ENCODE measurements at regions not wholly inside any gene's neighbourhood (a gene's known extent, or its start where the extent isn't known, plus 50 kb on each side); places are given as distances from the start of the nearest gene placed in this dataset.

- H3K27me3 Mint-ChIP-seq, result peaks cover 39% of the 10 kb centered on the region
- H3K9me3 Mint-ChIP-seq, result peaks cover 21% of the 10 kb centered on the region in 2 donors
- H3K4me1 Mint-ChIP-seq, result no peaks in the 10 kb centered on the region
Observed at GRCh38 chr7:109898-110556, 82.3 kb upstream of the FAM20C start.

GRCh38 chr7:110557-111232, 81.7 kb upstream of the FAM20C start:
- peaks cover 21% of the 10 kb centered on the region in 2 donors for H3K9me3 Mint-ChIP-seq
- DNase-seq (no peak), ATAC-seq (no peak)
- no peaks in the 10 kb centered on the region for H3K4me1 Mint-ChIP-seq
- no peak overlapping the region for H3K27ac Mint-ChIP-seq
- no peak overlapping the region for H3K4me3 Mint-ChIP-seq
- H3K27me3 Mint-ChIP-seq, result peaks cover 45% of the 10 kb centered on the region

More at GRCh38 chr7:109898-110556, 82.3 kb upstream of the FAM20C start:
- Mint-ChIP-seq H3K4me3 (no peak overlapping the region), H3K27ac (no peak overlapping the region)
- DNase-seq (no peak), ATAC-seq (no peak)

- H3K9me3 Mint-ChIP-seq, result peaks cover 21% of the 10 kb centered on the region in 2 donors
- H3K27ac Mint-ChIP-seq, result no peak overlapping the region
- H3K4me3 Mint-ChIP-seq, result no peak overlapping the region
- ATAC-seq (no peak), DNase-seq (no peak)
- H3K27me3 Mint-ChIP-seq, result peaks cover 51% of the 10 kb centered on the region
- no peaks in the 10 kb centered on the region for H3K4me1 Mint-ChIP-seq
Observed at GRCh38 chr7:111591-111990, 80.8 kb upstream of the FAM20C start.

- H3K27me3 Mint-ChIP-seq, result peaks cover 53% of the 10 kb centered on the region
Observed at GRCh38 chr7:112881-113280, 79.5 kb upstream of the FAM20C start.

GRCh38 chr7:115274-115911, 77.0 kb upstream of the FAM20C start:
- peaks cover 67% of the 10 kb centered on the region for H3K27me3 Mint-ChIP-seq
- no peaks in the 10 kb centered on the region for H3K4me1 Mint-ChIP-seq
- H3K27ac Mint-ChIP-seq, result no peak overlapping the region
- H3K4me3 Mint-ChIP-seq, result no peak overlapping the region
- no peak for ATAC-seq
- DNase-seq, result no peak
- H3K9me3 Mint-ChIP-seq, result peaks cover 21% of the 10 kb centered on the region in 2 donors

More at GRCh38 chr7:112881-113280, 79.5 kb upstream of the FAM20C start:
- no peak overlapping the region for H3K4me3 Mint-ChIP-seq
- ATAC-seq (no peak), DNase-seq (no peak)
- no peak overlapping the region for H3K27ac Mint-ChIP-seq
- peaks cover 21% of the 10 kb centered on the region in 2 donors for H3K9me3 Mint-ChIP-seq
- no peaks in the 10 kb centered on the region for H3K4me1 Mint-ChIP-seq

- DNase-seq, result no peak
- H3K4me3 Mint-ChIP-seq, result no peak overlapping the region
- peaks cover 58% of the 10 kb centered on the region for H3K27me3 Mint-ChIP-seq
- H3K4me1 Mint-ChIP-seq, result no peaks in the 10 kb centered on the region
- H3K9me3 Mint-ChIP-seq, result peaks cover 21% of the 10 kb centered on the region in 2 donors
- no peak for ATAC-seq
- H3K27ac Mint-ChIP-seq, result no peak overlapping the region
Observed at GRCh38 chr7:116188-116981, 76.0 kb upstream of the FAM20C start.

GRCh38 chr7:117836-118614, 74.3 kb upstream of the FAM20C start:
- Mint-ChIP-seq H3K4me3 (no peak overlapping the region), H3K27ac (no peak overlapping the region)

GRCh38 chr7:118615-119391, 73.6 kb upstream of the FAM20C start:
- ATAC-seq (no peak), DNase-seq (no peak)
- Mint-ChIP-seq H3K4me3 (no peak overlapping the region), H3K9me3 (peaks cover 7 to 9% of the 10 kb centered on the region in 2 donors), H3K4me1 (no peaks in the 10 kb centered on the region), H3K27ac (no peak overlapping the region), H3K27me3 (peaks cover 43% of the 10 kb centered on the region)

More at GRCh38 chr7:117836-118614, 74.3 kb upstream of the FAM20C start:
- ATAC-seq, result no peak
- H3K27me3 Mint-ChIP-seq, result peaks cover 51% of the 10 kb centered on the region
- peaks cover 15 to 17% of the 10 kb centered on the region in 2 donors for H3K9me3 Mint-ChIP-seq
- DNase-seq, result no peak
- H3K4me1 Mint-ChIP-seq, result no peaks in the 10 kb centered on the region

GRCh38 chr7:119392-120163, 72.8 kb upstream of the FAM20C start:
- H3K9me3 Mint-ChIP-seq, result peaks cover 0 to 2% of the 10 kb centered on the region in 2 donors

GRCh38 chr7:120164-120991, 72.0 kb upstream of the FAM20C start:
- Mint-ChIP-seq H3K4me3 (no peak overlapping the region), H3K27me3 (peaks cover 34% of the 10 kb centered on the region), H3K4me1 (no peaks in the 10 kb centered on the region), H3K9me3 (no peaks in the 10 kb centered on the region), H3K27ac (no peak overlapping the region)
- ATAC-seq, result no peak
- DNase-seq, result no peak

More at GRCh38 chr7:119392-120163, 72.8 kb upstream of the FAM20C start:
- H3K27me3 Mint-ChIP-seq, result peaks cover 36% of the 10 kb centered on the region
- H3K27ac Mint-ChIP-seq, result no peak overlapping the region
- H3K4me1 Mint-ChIP-seq, result no peaks in the 10 kb centered on the region
- ATAC-seq (no peak), DNase-seq (no peak)
- H3K4me3 Mint-ChIP-seq, result no peak overlapping the region

GRCh38 chr7:121002-121785, 71.2 kb upstream of the FAM20C start:
- Mint-ChIP-seq H3K4me1 (no peaks in the 10 kb centered on the region), H3K27ac (no peak overlapping the region), H3K9me3 (no peaks in the 10 kb centered on the region), H3K27me3 (peaks cover 26% of the 10 kb centered on the region), H3K4me3 (no peak overlapping the region)
- ATAC-seq, result no peak
- DNase-seq, result no peak

- Mint-ChIP-seq H3K27me3 (peaks cover 11% of the 10 kb centered on the region), H3K4me3 (no peak overlapping the region), H3K4me1 (no peaks in the 10 kb centered on the region), H3K9me3 (no peaks in the 10 kb centered on the region), H3K27ac (no peak overlapping the region)
- DNase-seq (no peak), ATAC-seq (no peak)
Observed at GRCh38 chr7:123237-123636, 69.1 kb upstream of the FAM20C start.
